Lower lobe of right lung (tissue), 2 donors: ENCODE measurements at regions not wholly inside any gene's neighbourhood (a gene's known extent, or its start where the extent isn't known, plus 50 kb on each side); places are given as distances from the start of the nearest gene placed in this dataset.
"Not testable (repeated sequence)": the region's sequence is repeated elsewhere in the genome, so short reads cannot be mapped to it uniquely, and the experiment has no call there.

ENCODE experiments used
- ATAC-seq, 2 donors: fragments of 200-7000 bp; cut with Tn5 transposase; one replicate each; pipeline ENCODE4 v1.9.1; 2020 to 2022; ENCODE audit warnings: mild to moderate bottlenecking in 2 of 2, moderate library complexity in 2 of 2
- DNase-seq: peaks from one replicate; pipeline ENCODE4 v3.0.0-alpha.2; 2020
- H3K27ac ChIP-seq: fragments of 200-600 bp; one replicate; pipeline ENCODE4 v1.8.0; 2022
- H3K27me3 ChIP-seq: fragments of 200-600 bp; one replicate; pipeline ENCODE4 v1.8.0; 2022; ENCODE audit warnings: low read depth
- H3K36me3 ChIP-seq: fragments of 200-600 bp; one replicate; pipeline ENCODE4 v1.8.0; 2022; ENCODE audit warnings: mild to moderate bottlenecking
- H3K4me1 ChIP-seq: fragments of 200-600 bp; one replicate; pipeline ENCODE4 v1.8.0; 2022
- H3K4me3 ChIP-seq: fragments of 200-600 bp; one replicate; pipeline ENCODE4 v1.8.0; 2022; ENCODE audit warnings: mild to moderate bottlenecking
- H3K9me3 ChIP-seq: fragments of 200-600 bp; one replicate; pipeline ENCODE4 v1.8.0; 2022
- intact Hi-C: fragments of 100-400 bp; cut with DNase I; formaldehyde crosslinking; loops from one replicate; pipeline ENCODE4 v1.11.0; 2022
- donor health status: DM: no; HTN: yes; CAD: no; lungs with severe emphysema.

- H3K36me3 ChIP-seq, H3K27ac ChIP-seq, ATAC-seq, H3K4me3 ChIP-seq, H3K4me1 ChIP-seq, H3K9me3 ChIP-seq, intact Hi-C loops, DNase-seq, H3K27me3 ChIP-seq: not testable (repeated sequence)
These were observed 111.5 kb upstream of the IKBKE start for GRCh38 chr1:206358771-206359170.

- ATAC-seq, intact Hi-C loops, H3K9me3 ChIP-seq: not testable (repeated sequence)
These were observed 110.9 kb upstream of the IKBKE start for GRCh38 chr1:206359377-206359776.

GRCh38 chr1:206361978-206362543 is 108.2 kb upstream of the IKBKE start:
- H3K4me3 ChIP-seq, DNase-seq, H3K27me3 ChIP-seq, H3K27ac ChIP-seq, H3K9me3 ChIP-seq, H3K4me1 ChIP-seq, intact Hi-C loops, H3K36me3 ChIP-seq: not testable (repeated sequence)
- peak; percentile 32 to 67 for ATAC-seq

More at GRCh38 chr1:206359377-206359776, 110.9 kb upstream of the IKBKE start:
- not testable (repeated sequence) for H3K27me3 ChIP-seq, H3K4me3 ChIP-seq, DNase-seq, H3K27ac ChIP-seq, H3K4me1 ChIP-seq, H3K36me3 ChIP-seq

GRCh38 chr1:206362994-206363393 is 107.3 kb upstream of the IKBKE start:
- H3K36me3 ChIP-seq, H3K4me1 ChIP-seq, H3K27me3 ChIP-seq, ATAC-seq, intact Hi-C loops, DNase-seq, H3K27ac ChIP-seq, H3K9me3 ChIP-seq, H3K4me3 ChIP-seq: not testable (repeated sequence)

- intact Hi-C loops, DNase-seq, H3K9me3 ChIP-seq, H3K4me1 ChIP-seq, ATAC-seq, H3K27ac ChIP-seq, H3K36me3 ChIP-seq, H3K4me3 ChIP-seq, H3K27me3 ChIP-seq: not testable (repeated sequence)
These were observed 105.0 kb upstream of the IKBKE start for GRCh38 chr1:206365271-206365670.

- H3K36me3 ChIP-seq, H3K27ac ChIP-seq, ATAC-seq, H3K27me3 ChIP-seq, intact Hi-C loops, DNase-seq, H3K9me3 ChIP-seq, H3K4me3 ChIP-seq, H3K4me1 ChIP-seq: not testable (repeated sequence)
These were observed 104.1 kb upstream of the IKBKE start for GRCh38 chr1:206366131-206366530.

GRCh38 chr1:206366772-206367171 is 103.5 kb upstream of the IKBKE start:
- DNase-seq, H3K27me3 ChIP-seq, H3K4me1 ChIP-seq, H3K9me3 ChIP-seq, intact Hi-C loops, ATAC-seq, H3K4me3 ChIP-seq, H3K27ac ChIP-seq, H3K36me3 ChIP-seq: not testable (repeated sequence)

GRCh38 chr1:206367955-206368622 is 102.2 kb upstream of the IKBKE start:
- H3K36me3 ChIP-seq, ATAC-seq, H3K9me3 ChIP-seq, H3K4me1 ChIP-seq, DNase-seq, H3K4me3 ChIP-seq, H3K27me3 ChIP-seq, intact Hi-C loops, H3K27ac ChIP-seq: not testable (repeated sequence)

GRCh38 chr1:206374725-206375124 is 95.6 kb upstream of the IKBKE start:
- intact Hi-C loops, H3K36me3 ChIP-seq: not testable (repeated sequence)

GRCh38 chr1:206375552-206375951 is 94.7 kb upstream of the IKBKE start:
- intact Hi-C loops: not testable (repeated sequence)

More at GRCh38 chr1:206374725-206375124, 95.6 kb upstream of the IKBKE start:
- not testable (repeated sequence) for DNase-seq, H3K27me3 ChIP-seq, H3K9me3 ChIP-seq, H3K27ac ChIP-seq, H3K4me1 ChIP-seq, H3K4me3 ChIP-seq
- ATAC-seq: peak; percentile 66 to 68

GRCh38 chr1:206378506-206378905 is 91.8 kb upstream of the IKBKE start:
- H3K27me3 ChIP-seq, DNase-seq, intact Hi-C loops, ATAC-seq, H3K4me1 ChIP-seq, H3K4me3 ChIP-seq, H3K36me3 ChIP-seq, H3K27ac ChIP-seq, H3K9me3 ChIP-seq: not testable (repeated sequence)

More at GRCh38 chr1:206375552-206375951, 94.7 kb upstream of the IKBKE start:
- H3K27ac ChIP-seq, DNase-seq, H3K4me1 ChIP-seq, H3K4me3 ChIP-seq, H3K9me3 ChIP-seq, H3K27me3 ChIP-seq, H3K36me3 ChIP-seq: not testable (repeated sequence)
- ATAC-seq: peak in 1 of 2 donors; percentile 36

GRCh38 chr1:206379245-206379644 is 91.0 kb upstream of the IKBKE start:
- H3K27me3 ChIP-seq, H3K9me3 ChIP-seq, H3K27ac ChIP-seq, intact Hi-C loops, H3K4me1 ChIP-seq, ATAC-seq, H3K36me3 ChIP-seq, DNase-seq, H3K4me3 ChIP-seq: not testable (repeated sequence)

GRCh38 chr1:206380163-206380790 is 90.0 kb upstream of the IKBKE start:
- H3K4me1 ChIP-seq, H3K4me3 ChIP-seq, intact Hi-C loops, H3K27ac ChIP-seq, DNase-seq, H3K27me3 ChIP-seq, H3K9me3 ChIP-seq, H3K36me3 ChIP-seq: not testable (repeated sequence)
- peak; percentile 67 to 79 for ATAC-seq
